DMS153 treated with DMSO at 0.1 percent for 48 hours (cell line): ENCODE measurements at regions not wholly inside any gene's neighbourhood (a gene's known extent, or its start where the extent isn't known, plus 50 kb on each side); places are given as distances from the start of the nearest gene placed in this dataset.
A peak's percentile ranks its signal among the peaks of the same experiment; 100 is the strongest.

Experiments used
- DNase-seq: peaks from one replicate; lab custom pipeline; 2025; ENCODE audit not compliant: unreplicated experiment; lab: John Stamatoyannopoulos, UW

DNA sequence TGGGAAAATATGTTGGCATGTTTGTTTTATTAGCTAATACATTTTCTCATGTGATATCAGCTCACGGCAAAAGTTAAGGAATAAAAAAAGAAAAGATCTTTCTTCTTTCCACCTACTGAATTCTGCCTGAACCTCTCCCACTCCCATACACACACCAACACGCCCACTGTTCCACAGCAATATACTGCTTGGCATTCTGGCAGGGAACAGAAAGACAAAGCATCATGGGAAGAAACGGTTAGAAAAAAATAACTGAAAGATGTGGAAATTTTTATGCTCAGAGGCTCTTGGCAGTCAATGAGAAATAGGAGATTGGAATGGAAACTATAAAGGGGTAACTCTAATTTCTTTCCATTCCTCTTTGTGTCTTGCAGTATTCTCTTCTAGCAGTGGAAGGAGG lies 268.5 kb downstream of the FOXG1 start:
- DNase-seq: no peak

DNA sequence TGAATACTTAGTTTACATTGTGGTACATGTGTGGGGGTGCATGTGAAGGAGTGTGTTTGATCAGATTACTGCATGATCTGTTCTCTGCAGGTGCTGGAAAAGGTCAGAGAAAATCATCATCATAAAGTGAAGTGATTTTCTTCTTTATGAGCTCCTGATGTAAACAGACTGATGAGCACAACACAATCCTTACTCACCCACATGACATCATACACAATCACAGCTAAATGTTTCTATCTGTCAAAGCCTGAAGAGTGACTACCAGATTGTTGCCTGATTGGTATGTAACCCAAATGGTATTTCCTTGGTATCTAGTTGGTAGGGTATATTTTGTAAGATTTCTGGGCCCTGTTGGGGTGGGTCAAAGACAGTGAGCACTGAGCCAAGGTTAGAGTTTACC lies 270.8 kb downstream of the FOXG1 start:
- DNase-seq: peak; percentile 38

GRCh38 chr14:29039171-29039570 lies 272.6 kb downstream of the FOXG1 start:
- DNase-seq: no peak

- DNase-seq: no peak
These were observed 276.0 kb downstream of the FOXG1 start for GRCh38 chr14:29042551-29042950.

GRCh38 chr14:29043737-29044136 lies 277.1 kb downstream of the FOXG1 start:
- DNase-seq: no peak

DNA sequence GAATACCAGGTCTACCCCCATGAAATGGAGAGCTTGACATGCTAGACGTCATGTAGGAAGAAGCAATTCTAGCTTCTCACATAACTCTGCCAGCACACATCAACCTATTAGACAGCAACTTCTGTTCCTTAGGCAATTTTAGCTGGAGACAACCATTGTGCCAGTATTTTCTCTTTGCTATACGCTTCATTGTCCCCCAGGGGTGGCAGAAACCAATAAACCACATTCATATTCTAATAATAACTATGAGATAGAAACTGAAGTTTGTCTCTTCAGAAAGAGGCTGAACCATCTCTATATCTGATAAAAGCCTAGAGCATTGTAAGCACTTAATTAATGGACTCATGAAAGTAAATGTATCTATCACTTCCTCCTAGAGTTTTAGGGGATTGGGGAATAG lies 278.6 kb downstream of the FOXG1 start:
- DNase-seq: no peak

GRCh38 chr14:29054119-29054518 lies 287.5 kb downstream of the FOXG1 start:
- no peak for DNase-seq

DNA sequence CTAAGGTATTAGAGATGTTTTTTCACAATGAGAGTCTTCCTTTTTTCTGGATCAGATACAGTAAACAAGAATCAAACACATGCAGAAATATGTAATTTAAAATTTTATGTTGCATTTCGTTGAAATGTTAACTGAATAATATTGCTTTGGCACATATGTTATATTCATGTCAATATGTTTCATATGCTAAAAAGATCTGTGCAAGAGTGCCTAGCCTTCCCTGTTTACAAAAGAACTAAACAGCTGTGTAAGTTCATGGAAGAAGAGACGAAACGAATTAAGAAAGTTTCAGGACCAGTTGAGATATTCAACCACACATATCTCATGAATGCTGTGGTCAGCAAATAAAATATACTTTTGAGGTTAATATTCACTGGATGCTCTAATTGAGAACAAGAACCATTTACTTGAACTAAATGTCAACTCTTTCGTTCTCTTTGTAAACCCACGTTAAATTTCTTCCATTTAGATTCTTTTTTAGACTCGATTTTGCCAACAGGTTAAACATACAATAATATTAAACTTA lies 289.5 kb downstream of the FOXG1 start:
- no peak for DNase-seq

DNA sequence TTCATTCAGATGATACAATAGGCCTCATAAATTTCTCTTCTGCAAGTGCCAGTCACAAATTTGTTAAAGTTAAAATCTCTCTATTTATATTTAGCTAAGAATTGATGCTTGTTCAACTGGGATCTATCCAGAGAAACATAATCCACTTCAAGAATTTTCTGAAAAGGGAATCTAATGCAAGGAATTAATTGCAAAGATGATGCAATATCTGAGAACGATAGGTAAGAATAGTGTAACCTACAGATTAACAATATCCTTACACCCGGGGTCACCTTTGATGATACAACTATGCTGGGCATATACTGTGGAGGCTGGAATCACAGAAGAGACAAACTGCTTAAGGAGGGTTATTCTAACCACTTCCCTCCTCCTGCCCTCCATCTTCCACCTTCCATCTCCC lies 295.1 kb downstream of the FOXG1 start:
- no peak for DNase-seq

DNA sequence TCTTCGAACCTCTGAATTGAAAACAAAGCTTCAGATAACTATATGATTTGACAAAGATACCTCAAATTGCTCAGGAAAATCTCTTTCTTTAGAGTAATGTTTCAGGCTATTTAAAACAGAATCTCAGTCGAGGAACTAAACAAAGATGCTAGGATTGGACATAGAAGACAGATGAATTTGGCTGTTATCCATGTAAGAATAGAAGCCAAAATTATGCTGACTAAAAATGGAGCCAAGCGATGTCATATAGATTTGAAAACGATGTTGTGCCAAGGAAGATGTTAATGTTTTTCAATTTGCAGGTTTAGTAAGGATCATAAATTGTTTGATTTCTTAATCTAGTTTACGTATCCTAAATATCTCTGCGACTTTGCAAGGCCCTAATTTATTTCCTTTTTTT lies 295.9 kb downstream of the FOXG1 start:
- no peak for DNase-seq

GRCh38 chr14:29062976-29063375 lies 296.4 kb downstream of the FOXG1 start:
- DNase-seq: no peak

GRCh38 chr14:29064305-29064900 lies 297.8 kb downstream of the FOXG1 start:
- no peak for DNase-seq

DNA sequence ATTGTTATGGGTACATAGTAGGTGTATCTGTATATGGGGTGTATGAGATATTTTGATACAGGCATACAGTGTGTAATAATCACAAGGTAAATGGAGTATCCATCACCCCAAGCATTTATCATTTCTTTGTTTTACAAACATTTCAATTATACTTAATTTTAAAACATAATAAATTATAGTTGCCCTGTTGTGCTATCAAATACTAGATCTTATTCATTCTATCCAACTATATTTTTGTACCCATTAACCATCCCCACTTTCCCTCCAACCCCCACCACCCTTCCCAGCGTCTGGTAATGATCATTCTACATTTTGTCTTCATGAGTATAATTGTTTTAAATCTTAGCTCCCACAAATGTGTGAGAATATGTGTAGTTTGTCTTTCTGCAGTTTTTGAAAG lies 302.6 kb downstream of the FOXG1 start:
- DNase-seq: no peak

DNA sequence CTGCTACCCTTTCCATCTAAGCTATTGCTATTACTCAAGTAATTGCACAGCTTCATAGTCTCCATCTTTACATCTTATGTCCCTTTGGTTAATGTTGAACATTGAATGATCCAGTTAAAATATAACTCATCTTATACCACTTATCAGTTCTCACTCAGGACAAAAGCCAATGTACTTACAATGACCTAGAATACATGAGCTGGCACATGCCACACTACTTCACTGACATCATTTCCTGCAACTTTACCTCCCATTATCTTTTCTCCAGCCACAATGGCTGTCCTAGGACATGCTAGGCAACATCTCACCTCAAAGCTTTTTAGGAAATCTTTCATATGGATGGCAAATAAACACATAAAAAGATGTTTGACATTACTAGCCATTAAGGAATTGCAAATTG lies 309.2 kb downstream of the FOXG1 start:
- peak; percentile 44 for DNase-seq

- no peak for DNase-seq
These were observed 311.3 kb downstream of the FOXG1 start for GRCh38 chr14:29077916-29078315.

DNA sequence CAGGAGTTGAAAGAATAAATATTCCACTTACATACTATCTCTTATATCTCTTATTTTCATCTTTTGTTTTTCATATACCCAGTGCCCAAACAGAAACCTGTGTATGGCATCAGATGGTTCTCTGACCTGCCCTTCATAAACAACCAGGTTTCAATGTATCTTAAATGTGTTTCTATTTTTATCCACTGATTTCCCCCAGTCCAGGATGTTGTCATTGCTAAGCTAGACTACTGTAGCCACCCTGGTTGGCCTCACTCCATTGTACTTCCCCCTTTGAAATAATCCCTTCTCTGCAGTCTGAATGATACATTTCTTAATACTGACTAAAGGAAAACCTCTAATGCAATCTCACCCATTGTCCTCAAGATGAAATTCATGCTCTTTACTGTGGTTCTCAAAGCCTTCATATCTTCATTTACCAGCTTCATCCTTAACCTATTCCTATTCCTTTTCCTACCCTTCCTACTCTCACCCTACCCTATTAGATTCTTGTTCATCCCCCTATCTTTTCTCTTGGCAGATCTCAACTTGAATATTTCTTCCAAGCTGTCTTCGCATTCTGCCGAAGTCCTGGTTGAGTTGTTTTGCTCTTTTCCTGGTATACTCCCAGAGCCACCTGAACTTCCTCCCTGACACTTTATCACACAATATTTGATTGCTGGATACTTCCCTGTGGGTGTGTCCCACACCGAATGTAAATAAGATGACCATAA lies 312.4 kb downstream of the FOXG1 start:
- DNase-seq: no peak

DNA sequence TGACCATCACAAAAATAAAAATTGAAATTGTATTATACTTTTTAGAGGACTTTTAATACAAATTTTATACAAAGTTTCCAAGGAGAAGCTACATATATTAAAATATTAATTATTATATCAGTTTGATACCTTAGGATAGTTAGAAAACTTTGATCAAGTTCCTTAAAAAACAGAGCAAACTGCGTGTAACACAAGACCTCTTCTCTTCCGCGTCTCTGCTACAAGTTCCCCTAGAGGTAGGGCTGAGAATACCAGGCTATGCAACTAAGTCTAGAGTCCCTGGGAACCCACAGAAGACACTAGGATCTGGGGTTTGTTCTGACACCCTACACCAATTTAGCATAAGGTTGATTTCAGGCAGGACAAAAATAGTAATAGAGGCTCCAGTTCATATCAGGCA lies 319.0 kb downstream of the FOXG1 start:
- DNase-seq: no peak

DNA sequence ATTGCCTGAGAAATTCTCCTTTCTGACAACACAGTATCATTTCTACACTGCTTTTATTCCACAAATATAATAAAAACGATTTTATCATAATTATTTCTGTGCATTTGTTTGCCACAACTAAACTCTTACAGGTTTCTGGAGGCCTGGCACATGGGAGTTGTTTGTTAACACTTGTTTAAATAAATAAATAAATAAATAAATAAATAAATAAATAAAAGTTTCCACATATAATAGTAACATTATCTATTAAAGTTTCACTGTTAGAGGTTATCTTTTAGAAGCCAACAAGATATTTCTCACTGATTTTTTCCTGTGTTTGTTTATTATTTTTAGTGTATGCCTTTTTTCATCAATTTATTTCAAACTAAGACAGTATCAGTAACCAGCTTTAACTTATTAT lies 323.3 kb downstream of the FOXG1 start:
- DNase-seq: no peak

- no peak for DNase-seq
These were observed 325.5 kb downstream of the FOXG1 start for GRCh38 chr14:29092121-29092520.

- DNase-seq: no peak
These were observed 330.9 kb downstream of the FOXG1 start for GRCh38 chr14:29097476-29097875.

- no peak for DNase-seq
These were observed 332.1 kb downstream of the FOXG1 start for GRCh38 chr14:29098656-29099055.

GRCh38 chr14:29102266-29102665 lies 335.7 kb downstream of the FOXG1 start:
- no peak for DNase-seq

DNA sequence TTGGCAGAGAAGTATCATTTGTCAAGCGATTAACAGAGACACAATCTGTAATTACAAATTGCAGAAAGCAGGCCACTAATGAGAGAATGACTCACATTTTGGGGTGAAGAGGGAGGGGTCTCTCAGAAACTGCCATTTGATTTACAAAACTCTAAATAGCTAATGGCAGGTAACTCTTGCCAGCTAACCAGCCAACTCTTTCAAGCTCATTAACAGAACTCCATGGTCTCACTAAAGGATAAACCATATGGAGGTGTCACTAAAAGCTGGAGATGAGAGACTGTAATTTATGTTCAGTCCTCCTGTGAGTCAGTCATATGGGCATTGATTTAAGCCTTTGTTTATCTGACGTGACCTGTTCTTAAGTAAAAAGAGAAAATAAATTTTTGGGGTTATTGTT lies 336.4 kb downstream of the FOXG1 start:
- DNase-seq: peak; percentile 23
